ENCODE measurements at regions not wholly inside any gene's neighbourhood (a gene's known extent, or its start where the extent isn't known, plus 50 kb on each side); places are given as distances from the start of the nearest gene placed in this dataset.

DNA sequence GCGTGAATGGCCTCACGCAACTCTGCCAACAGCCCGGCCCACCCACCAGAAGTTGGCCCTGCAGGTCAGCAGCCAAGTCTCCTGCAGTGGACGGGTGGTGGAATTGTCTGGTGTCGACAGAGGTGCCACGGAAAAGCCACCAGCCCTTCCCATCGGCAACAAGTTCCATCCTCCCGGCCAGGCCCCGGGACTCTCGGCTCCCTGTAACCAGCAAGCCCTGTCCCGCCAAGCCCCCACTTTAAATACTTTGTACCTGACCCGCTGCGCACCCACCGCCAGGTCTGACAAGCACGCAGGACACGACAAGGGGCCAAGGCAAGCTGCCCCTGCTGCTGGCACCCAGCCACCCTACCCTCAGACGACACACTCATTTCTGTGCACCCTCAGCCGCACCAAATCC is 100.8 kb downstream of the RBFOX3 start:
- Histone ChIP-seq H4K20me1 (ENCODE audit: control insufficient read depth, insufficient read depth, insufficient read length) (no peaks in the 10 kb centered on the region), H3K9me3 (ENCODE audit: control insufficient read depth, low read depth, low read length) (no peaks in the 10 kb centered on the region), H3K27ac (ENCODE audit: insufficient read length, low read depth, low read length) (no peak overlapping the region), H3K4ac (ENCODE audit: low read depth, low read length) (no peak overlapping the region), H3K56ac (ENCODE audit: insufficient read length, low read depth, low read length) (no peak overlapping the region), H4K5ac (ENCODE audit: insufficient read length, low read depth, low read length) (no peak overlapping the region), H2BK15ac (ENCODE audit: low read depth, low read length) (no peak overlapping the region), H3K4me2 (ENCODE audit: insufficient read depth, insufficient read length, low read length) (no peak overlapping the region), H3K79me1 (ENCODE audit: insufficient read depth, low read depth, low read length, poor library complexity, severe bottlenecking) (no peaks in the 10 kb centered on the region), H3K14ac (ENCODE audit: insufficient read depth, low read length) (no peak overlapping the region; the same call in 1 of the 2 replicates), H4K8ac (replicated peaks; ENCODE audit: insufficient read length, low read depth, low read length) (no peak overlapping the region), H2BK12ac (ENCODE audit: insufficient read length, low read depth, low read length) (no peak overlapping the region), H2BK20ac (ENCODE audit: low read depth, low read length, poor library complexity, severe bottlenecking) (no peak overlapping the region), H3T11ph (ENCODE audit: low read length) (no peak overlapping the region), H3K27me3 (ENCODE audit: insufficient read depth, low read length) (no peaks in the 10 kb centered on the region), H2BK120ac (ENCODE audit: low read depth, low read length, poor library complexity, severe bottlenecking) (no peak overlapping the region), H4K91ac (ENCODE audit: insufficient read length, low read depth, low read length) (no peak overlapping the region), H3K23me2 (ENCODE audit: insufficient read length, low read depth, low read length, poor library complexity, severe bottlenecking) (no peaks in the 10 kb centered on the region), H3K4me1 (ENCODE audit: insufficient read depth, low read length) (no peaks in the 10 kb centered on the region), H2AK5ac (ENCODE audit: insufficient read length, low read length) (no peak overlapping the region), H2AFZ (ENCODE audit: low read length) (no peak overlapping the region), H2BK5ac (ENCODE audit: insufficient read length, low read length) (no peak overlapping the region), H3K18ac (ENCODE audit: insufficient read length, low read depth, low read length) (no peak overlapping the region), H3K23ac (ENCODE audit: insufficient read length, low read depth, low read length) (no peak overlapping the region), H3K79me2 (ENCODE audit: insufficient read depth, low read length) (no peaks in the 10 kb centered on the region), H3K9ac (ENCODE audit: extremely low read depth, insufficient read length, low read length) (no peak overlapping the region)
- no CpG with 5 or more reads among the region's 18 CpGs for WGBS (ENCODE audit: extremely low coverage, insufficient read length, low lambda C conversion rate)
- DNase-seq, result no peak
- Mint-ChIP-seq H3K27me3 (ENCODE audit: low read depth) (no peaks in the 10 kb centered on the region), H3K9me3 (peaks cover 4 to 5% of the 10 kb centered on the region in 2 experiments; a peak in 4 of 5 replicates), H3K27ac (no peak overlapping the region), H3K4me1 (peaks cover 0 to 5% of the 10 kb centered on the region in 2 experiments; a peak in 1 of 4 replicates), H3K4me3 (no peak overlapping the region), H3K36me3 (ENCODE audit: insufficient read depth in 1 of 3, low read depth in 3 of 3) (0 out of 7 replicates have a peak, but pooled peaks cover 0 to 2% (median 0%) of the 10 kb centered on the region in 3 experiments)
- TF ChIP-seq, protein P1, sequence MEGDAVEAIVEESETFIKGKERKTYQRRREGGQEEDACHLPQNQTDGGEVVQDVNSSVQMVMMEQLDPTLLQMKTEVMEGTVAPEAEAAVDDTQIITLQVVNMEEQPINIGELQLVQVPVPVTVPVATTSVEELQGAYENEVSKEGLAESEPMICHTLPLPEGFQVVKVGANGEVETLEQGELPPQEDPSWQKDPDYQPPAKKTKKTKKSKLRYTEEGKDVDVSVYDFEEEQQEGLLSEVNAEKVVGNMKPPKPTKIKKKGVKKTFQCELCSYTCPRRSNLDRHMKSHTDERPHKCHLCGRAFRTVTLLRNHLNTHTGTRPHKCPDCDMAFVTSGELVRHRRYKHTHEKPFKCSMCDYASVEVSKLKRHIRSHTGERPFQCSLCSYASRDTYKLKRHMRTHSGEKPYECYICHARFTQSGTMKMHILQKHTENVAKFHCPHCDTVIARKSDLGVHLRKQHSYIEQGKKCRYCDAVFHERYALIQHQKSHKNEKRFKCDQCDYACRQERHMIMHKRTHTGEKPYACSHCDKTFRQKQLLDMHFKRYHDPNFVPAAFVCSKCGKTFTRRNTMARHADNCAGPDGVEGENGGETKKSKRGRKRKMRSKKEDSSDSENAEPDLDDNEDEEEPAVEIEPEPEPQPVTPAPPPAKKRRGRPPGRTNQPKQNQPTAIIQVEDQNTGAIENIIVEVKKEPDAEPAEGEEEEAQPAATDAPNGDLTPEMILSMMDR (conservative IDR thresholded peaks at IDR 0.05), result no peak

Measured in H9 (cell line).